Umbilical cord (tissue), 1 donor: ENCODE measurements at regions not wholly inside any gene's neighbourhood (a gene's known extent, or its start where the extent isn't known, plus 50 kb on each side); places are given as distances from the start of the nearest gene placed in this dataset.
A peak's percentile ranks its signal among the peaks of the same experiment; 100 is the strongest.
"Not testable (repeated sequence)": the region's sequence is repeated elsewhere in the genome, so short reads cannot be mapped to it uniquely, and the experiment has no call there.

Source experiments
- DNase-seq: peaks from one replicate; pipeline ENCODE4 v3.0.0-alpha.2; 2015; ENCODE audit warnings: low spot score

DNA sequence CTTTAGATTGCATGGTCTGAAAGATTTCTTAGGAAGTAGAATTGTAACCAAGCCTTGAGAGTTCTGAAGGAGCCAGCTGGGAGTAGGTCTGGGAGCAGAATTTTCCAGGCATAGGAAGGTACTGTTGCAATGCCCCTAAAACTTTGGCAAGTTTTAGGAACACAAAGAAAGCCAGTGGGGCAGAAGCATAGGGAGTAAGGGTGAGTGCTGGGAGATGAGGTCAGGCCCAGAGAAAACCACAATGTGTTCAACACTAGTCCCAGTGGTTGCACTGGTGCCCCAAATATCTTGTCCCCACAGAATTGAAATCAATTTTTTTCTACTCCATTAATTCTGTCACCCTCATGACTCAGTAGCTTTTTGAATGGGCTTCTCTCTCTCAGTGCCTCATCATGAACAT, 120.7 kb upstream of the GALNT15 start:
- no peak for DNase-seq

- no peak for DNase-seq
These were observed 118.8 kb upstream of the GALNT15 start for GRCh38 chr3:16055606-16056211.

DNA sequence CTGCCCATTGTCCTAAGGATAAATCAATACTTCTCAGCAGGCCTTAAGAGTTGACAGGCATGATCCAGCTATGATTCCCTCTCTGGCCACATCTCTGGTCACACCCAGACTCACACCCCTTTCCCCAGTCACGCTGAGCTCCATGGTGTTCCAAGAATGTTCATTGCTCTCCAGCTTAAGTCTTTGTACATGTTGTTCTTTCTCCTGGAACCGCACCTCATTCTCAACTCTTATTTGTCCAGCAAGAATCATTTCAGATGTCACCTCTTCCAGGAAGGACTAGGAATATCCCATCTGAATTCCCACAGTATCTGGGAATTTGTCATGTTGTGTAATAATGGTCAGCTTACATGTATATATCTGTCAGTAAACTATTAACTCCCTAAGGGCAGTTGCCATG, 118.3 kb upstream of the GALNT15 start:
- peak; percentile 15 for DNase-seq

DNA sequence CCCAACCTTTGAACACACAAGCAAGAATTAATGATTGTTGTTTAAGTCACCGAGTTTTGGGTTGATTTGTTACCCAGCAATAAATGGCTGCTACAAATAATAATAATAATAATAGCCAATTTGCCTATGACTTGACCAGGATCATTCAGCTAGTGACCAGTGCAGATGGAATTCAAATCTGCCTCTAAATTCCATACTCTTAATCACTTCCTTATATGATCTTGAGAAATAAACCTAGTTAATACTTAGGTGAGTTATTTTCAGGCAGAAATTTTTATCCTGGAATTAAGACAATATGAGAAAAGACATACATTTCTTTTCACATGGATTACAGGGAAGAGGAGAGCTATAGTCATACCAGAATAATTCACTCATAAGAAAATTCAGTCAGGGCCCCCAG, 116.0 kb upstream of the GALNT15 start:
- no peak for DNase-seq

DNA sequence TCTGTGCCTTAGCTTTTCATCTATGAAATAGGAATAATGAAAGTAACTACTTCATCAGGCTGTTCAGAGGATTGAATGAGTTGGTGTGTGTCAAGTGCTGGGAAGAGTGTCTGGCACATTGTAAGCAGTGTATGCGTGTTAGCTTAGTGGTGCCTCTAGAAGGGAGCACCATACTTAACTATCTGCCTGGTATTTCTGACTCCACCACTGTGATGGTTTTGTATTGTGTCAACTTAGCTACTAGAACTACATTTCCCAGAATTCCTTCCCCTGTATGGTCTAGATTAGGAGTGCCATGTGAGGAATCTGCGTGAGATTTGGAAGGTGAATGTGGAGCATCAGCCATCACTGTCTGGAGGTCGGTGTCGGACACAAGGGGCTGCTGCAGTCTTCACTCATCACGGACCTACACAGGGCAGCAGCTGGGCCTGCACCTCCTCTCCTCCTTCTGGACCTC, 115.4 kb upstream of the GALNT15 start:
- peak; percentile 18 for DNase-seq

GRCh38 chr3:16059711-16060357, 114.6 kb upstream of the GALNT15 start:
- DNase-seq = no peak

GRCh38 chr3:16060358-16060852, 114.1 kb upstream of the GALNT15 start:
- peak; percentile 59 for DNase-seq

DNA sequence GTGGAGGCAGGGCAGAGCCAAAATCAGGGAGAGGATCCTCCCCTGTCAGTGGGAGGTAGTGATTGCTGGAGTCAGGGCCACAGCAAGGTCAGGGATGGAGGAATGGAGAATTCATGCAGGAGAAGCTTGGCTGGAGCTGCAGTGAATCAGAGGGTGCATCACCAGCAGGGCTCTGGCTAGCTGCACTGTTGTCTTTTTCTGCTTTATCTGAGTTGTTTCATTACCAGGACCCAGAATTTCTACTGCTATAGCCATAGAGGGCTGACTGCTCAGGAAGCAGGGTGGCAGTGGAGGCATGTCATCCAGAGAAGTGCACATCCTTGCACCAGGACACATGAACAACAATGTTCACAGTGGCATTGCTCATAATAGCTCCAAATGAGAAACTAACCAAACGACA, 113.5 kb upstream of the GALNT15 start:
- DNase-seq = peak; percentile 40

DNA sequence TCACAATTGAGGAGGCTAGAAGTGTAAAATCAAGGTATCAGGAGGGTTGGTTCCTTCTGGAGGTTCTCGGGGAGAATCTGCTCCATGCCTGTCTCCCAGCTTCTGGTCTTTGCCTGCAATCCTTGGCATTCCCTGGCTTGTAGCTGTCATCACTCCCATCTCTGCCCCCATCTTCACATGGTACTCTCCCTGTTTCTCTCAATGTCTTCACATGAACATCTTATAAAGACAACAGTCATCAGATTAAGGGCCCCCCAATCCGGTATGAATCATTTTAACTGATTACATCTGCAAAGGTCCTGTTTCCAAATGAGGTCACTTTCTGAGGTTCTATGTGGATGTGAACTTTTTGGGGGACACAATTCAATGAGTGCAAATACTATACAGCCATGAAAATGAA, 113.0 kb upstream of the GALNT15 start:
- DNase-seq = no peak

- DNase-seq = no peak
These were observed 110.9 kb upstream of the GALNT15 start for GRCh38 chr3:16063603-16064002.

- DNase-seq = peak; percentile 94
These were observed 109.7 kb upstream of the GALNT15 start for GRCh38 chr3:16064642-16065414.

- DNase-seq = no peak
These were observed 107.9 kb upstream of the GALNT15 start for GRCh38 chr3:16066545-16066944.

DNA sequence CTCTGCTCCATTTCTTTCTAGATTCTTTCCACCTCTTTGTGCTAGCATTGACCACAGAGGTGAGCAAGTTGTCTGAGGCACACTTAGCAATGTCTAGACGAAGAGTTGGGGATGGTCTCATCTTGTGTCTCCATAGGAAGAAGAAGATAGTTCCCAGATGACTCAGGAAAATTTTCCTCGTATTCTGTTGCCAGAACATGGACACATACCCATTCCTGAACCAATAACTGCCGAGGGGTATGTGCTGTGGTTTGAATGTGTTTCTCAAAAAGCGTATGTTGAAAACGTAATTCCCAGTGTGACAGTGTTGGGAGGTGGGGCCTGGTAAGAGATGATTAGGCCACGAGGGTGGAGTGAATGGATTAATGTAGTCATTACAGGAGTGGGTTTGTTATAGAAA, 107.5 kb upstream of the GALNT15 start:
- DNase-seq = no peak

DNA sequence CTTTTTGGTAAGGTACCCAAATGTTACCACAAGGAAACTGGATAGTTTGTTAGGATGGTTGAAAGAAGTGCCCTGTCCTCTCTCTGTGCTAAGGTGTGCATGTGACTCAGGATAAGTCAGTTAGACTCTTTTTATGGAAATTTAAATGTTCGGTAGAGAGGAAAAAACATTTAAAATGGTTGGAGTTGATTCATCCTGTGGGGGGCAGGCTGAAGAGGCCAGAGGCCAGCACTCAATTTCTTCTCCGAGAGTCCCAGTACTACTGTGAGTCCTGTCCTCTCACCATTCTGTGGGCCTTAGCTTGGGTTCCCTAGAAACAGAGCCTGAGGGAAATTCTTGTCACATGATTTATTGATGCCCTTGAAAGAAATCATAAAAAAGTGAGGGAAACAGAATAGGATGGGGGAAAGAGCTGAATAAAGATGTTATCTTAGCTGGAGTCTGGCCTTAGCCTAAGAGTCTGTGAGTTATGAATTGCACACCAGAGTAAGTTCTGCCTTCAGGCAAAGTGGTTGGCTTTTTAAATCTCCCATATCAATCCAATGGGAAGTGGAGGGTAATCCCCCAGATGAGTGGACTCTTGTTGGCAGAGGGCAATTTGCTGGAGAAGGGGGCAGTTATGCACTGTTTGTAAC, 106.5 kb upstream of the GALNT15 start:
- peak; percentile 49 for DNase-seq

DNA sequence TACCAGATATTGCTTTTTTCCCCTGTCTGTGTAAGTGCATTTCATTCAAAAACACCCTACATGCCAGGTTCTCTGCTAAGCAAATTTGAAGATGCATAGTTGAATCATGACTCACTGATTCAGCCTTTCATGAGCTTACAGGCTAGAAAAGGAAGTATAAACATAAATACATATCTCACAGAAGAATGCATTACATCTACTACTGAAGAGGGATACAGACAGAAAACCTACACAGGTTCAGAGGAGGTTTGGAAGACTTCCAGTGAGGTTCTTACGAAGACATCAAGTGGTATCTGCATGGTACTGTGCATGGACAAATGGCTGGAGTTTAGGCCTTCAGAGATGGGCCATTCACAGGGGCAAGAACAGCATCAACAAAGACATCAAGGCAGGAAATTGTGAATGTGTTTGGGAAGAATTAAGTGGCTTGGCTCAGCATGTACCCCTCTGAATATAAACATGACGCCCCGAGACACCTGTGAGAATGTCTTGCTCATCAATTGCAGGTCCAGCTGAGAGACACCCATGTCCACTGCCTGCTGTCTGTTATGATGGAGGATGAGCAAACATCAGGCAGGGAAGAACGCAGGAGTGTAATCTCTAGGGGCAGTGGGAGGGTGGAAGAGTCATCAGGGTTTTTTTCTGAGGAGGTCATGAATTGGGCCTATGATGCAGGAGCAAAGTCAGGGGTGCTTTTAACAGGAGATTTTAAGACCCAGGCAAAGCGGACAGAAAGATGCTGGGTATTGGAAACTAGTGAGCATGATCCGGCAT, 105.1 kb upstream of the GALNT15 start:
- peak; percentile 80 for DNase-seq

GRCh38 chr3:16070707-16071106, 103.8 kb upstream of the GALNT15 start:
- DNase-seq = no peak

DNA sequence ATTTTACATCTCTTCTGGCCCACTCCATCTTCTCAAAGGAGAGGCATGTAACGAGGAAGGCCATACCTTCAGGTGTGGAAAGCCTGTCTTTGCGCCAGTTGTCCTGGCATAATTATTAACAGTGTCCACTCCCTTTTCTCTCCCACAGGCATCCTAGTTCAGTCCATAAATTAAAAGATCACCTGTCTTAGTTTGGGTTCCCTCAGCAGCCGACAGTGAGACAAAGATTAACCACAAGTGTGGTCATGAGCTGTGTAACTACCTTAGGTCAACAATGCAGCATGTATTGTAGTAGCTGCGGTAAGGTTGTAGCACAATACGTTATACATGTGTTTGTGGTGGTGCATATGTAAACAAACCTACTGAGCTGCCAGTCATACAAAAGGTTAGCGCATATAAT, 103.3 kb upstream of the GALNT15 start:
- no peak for DNase-seq

DNA sequence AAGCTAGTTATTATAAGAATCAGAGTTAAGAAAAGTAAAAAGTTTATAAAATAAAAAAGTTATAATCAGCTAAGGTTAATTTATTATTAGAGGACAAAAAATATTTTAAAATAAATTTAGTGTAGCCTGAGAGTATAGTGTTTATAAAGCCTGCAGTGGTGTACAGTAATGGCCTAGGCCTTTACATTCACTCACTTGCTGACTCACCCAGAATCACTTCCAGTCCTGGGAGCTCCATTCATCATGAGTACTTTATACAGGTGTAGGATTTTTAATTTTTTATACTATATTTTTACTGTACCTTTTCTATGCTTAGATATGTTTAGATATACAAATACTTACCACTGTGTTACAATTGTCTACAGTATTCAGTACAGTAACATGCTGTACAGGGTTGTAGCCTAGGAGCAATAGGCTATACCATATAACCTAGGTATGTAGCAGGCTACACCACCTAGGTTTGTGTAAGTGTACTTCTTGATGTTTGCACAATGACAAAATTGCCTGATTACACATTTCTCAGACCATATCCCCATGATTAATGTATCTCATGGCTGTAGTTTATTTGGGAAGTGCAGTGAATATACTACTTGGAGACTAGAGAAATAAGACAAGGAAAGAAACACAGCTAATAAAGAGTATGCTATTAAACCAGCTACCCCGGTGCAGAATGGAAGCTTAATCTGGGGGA, 101.9 kb upstream of the GALNT15 start:
- no peak for DNase-seq

DNA sequence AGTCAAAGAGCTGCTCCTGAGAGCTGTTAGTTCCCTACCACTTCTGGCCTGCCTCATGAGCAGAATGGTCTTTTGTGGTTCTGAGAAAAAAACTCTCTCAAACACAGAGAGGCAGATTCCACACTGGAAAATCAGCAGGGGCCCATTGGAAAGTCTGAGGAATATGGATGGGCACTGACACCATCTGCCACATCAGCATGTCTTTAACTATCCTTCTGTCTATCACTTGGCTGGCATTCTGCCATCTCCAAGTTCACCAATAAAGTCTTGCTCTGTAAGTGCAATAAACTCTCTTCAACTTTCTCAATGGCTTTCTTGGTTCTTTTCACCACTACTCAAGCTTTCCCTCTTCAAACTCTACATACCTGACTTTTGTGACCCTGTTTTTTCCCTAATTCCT, 101.3 kb upstream of the GALNT15 start:
- DNase-seq = no peak

GRCh38 chr3:16073990-16074671, 100.3 kb upstream of the GALNT15 start:
- not testable (repeated sequence) for DNase-seq
